ENCODE measurements at regions not wholly inside any gene's neighbourhood (a gene's known extent, or its start where the extent isn't known, plus 50 kb on each side); places are given as distances from the start of the nearest gene placed in this dataset.
"Not testable (repeated sequence)": the region's sequence is repeated elsewhere in the genome, so short reads cannot be mapped to it uniquely, and the experiment has no call there.

- DNase-seq (ENCODE audit: low read depth, low spot score), result no peak
These were observed 224.3 kb upstream of the CTSO start for GRCh38 chr4:156177941-156178340.

GRCh38 chr4:156176896-156177295 is 223.2 kb upstream of the CTSO start:
- DNase-seq (ENCODE audit: low read depth, low spot score), result no peak

GRCh38 chr4:156173937-156174336 is 220.3 kb upstream of the CTSO start:
- DNase-seq (ENCODE audit: low read depth, low spot score), result no peak

DNA sequence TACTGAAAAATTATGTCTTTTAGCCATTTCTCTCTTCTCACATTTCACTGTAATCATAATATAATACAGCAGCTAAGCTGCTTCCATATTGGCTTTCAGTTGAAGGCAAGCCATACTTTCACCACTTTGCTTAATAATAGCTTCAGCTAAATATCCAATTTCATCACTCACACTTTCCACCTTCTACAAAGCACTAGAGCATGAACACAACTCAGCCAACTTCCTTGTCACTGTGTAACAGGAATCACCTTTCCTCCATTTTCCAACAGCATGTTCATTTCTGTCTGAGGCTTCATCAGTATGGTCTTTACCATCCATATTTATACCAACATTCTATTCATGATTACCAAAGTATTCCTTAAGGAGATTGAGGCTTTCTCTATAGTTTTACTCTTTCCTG is 219.8 kb upstream of the CTSO start:
- no peak for DNase-seq (ENCODE audit: low read depth, low spot score)

DNA sequence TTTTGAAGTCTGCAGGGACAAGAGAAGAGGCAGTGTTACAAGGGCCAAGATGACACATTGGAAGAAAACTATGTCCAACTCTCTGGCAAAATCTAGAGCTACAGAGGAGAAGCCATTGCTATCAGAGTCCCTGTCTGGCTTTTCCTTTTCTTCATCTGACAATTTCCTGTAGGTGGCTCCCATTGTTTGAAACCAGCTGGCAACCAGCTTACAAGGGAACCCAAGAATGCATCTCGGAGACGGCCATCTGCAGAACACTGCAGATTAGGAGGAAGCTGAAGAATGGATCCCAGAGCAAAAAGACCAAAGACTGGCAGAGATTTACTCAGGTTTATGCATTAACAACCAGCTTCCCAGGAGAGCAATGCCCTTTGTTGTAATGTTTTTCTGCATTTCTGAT is 216.2 kb upstream of the CTSO start:
- DNase-seq (ENCODE audit: low read depth, low spot score), result no peak

DNA sequence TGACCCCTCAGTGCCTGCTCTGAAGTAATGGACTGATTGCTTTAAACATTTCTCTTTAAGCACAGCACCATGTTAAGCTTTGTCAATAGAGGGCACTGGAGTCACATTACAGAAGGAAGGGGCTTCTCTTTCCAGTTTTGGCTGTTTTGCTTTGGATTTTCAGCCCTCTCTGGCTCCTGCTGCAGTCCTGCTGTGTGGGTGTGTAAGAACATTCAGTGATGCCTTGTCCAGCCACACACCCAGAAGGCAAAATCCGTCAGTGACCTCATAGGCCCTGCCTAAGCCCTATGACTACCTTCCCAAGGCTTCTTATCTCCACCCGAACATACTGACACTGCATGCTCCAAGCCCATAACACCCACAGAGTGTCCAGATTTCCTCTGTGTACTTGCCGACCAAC is 215.3 kb upstream of the CTSO start:
- peak; percentile 28 for DNase-seq (ENCODE audit: low read depth, low spot score)

- DNase-seq (ENCODE audit: low read depth, low spot score), result no peak
These were observed 214.6 kb upstream of the CTSO start for GRCh38 chr4:156168288-156168687.

DNA sequence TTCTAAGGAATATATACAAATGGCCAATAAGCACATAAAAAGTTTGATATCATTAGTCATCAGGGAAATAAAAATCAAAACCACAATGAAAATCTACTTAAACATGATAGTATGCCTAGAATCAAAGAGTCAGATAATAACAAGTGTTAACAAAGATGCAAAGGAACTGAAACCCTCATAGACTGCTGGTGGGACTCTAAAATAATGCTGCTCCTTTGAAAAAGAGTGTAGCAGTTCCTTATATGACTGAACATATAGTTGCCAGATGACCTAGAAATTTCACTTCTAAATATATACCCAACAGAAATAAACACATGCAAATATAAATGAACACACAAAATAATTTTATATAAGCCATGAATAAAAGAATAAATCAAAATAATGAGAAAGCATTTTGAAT is 205.1 kb upstream of the CTSO start:
- DNase-seq (ENCODE audit: low read depth, low spot score), result no peak

DNA sequence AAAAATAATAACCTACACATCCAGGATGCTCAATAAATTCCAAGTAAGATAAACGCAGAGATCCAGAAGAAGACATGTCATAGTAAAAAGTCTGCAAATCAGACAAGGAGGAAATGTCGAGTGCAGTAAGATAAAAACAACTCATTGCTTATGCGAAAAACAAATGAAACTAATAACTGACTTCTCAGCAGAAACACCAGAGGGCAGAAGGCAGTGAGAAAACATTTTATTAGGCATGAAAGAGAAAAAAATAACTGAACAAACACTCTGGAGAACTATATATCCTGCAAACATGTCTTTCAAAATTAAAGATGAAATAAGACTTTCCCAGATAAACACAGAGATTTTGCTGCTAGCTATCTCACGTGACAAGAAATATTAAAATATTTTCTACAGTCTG is 201.3 kb upstream of the CTSO start:
- DNase-seq (ENCODE audit: low read depth, low spot score), result no peak

- DNase-seq (ENCODE audit: low read depth, low spot score), result no peak
These were observed 192.9 kb upstream of the CTSO start for GRCh38 chr4:156146571-156146970.

DNA sequence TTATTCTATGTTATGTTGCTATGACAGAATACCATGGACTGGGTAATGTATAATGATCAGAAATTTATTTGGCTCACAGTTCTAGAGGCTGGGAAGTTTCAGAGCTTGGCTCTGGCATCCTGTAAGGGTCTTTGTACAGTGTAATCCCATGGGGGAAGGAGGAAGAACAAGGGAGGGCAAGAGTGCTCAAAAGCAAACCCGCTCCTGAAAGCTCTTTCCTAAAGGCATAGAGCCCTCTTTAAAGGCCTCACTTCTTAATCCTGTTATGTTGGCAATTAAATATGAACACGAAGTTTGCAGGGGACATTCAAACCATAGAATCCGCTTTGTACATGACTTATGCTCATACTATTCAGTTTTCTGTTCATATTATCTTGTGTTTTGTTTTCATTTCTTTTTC is 191.3 kb upstream of the CTSO start:
- DNase-seq (ENCODE audit: low read depth, low spot score), result no peak

DNA sequence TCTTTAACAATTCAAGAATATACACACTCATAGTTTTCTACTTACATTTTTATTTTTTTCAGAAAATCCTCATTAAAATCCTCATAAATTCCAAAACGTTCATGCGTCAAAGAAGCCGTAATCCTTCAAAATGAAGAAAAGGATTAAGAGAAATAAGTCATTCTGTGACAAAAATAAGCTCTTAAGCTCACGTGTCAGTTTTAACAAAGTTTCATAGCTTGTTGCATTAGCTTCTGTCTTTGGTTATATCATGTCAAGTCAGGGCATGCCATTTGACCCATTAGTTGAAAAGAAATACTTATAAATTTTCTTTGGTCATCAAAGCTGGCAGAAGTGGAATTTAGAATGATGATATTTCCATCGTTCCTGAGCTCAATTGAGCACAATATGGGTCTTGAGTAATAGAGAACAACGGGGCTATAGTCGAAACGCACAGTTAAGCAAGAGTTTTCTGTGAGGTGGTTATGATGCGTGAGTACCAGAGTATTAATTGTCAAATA is 185.2 kb upstream of the CTSO start:
- no peak for DNase-seq (ENCODE audit: low read depth, low spot score)

DNA sequence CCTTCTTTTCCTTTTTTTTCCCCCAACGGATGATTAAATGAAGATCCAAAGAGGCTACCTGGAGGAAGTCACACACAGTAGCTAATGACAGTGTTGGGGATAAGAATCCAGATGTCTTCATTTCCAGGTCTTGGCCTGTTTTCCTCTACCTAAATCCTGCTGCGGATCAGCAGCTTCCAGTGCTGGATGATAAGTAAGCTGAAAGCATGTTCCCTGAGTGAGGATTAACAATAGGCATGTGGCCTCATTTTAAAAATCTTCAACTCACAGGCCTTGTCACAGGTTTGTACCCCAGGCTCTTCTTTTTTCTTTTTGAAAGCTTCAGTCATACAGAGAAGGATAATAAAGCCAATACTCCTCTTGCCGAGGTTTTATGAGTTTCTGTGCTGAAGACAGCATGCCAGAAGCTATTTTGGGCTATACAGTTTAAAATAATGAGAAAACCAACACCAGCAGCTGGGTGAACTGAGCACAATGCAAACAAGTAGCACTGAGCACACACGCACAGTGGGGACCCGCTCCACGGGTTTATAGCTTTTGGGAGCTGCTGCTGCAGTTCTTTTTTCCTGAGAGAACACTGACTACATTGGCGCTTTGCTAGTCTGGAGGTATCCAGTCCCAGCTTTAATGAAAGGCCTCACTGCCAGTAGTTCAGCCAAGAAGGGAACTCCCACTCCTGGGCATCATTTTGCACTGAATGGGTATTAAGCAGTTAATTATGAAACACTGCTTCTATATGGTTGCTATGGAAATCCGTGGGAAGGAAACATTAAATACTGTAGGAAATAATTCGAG is 184.2 kb upstream of the CTSO start:
- no peak for DNase-seq (ENCODE audit: low read depth, low spot score)

- DNase-seq (ENCODE audit: low read depth, low spot score), result no peak
These were observed 178.5 kb upstream of the CTSO start for GRCh38 chr4:156132196-156132595.

DNA sequence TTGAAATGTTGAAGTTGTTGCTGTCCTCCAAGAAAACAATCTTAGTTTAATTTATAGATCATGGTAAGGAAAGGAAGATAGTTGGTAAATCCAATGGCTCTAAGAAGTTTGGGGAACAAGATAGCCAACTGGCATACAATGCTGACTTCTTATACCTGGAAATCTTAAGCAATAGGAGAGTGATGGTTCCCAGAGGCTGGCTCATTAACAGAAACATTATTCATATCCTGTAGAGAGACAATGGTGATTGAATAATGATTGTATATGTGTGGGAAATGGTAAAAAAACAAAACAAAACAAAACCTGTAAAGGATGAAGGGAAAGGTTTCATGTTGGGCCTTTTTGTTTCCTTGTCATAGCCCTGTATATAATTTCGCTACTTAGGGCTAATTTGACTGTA is 174.9 kb upstream of the CTSO start:
- no peak for DNase-seq (ENCODE audit: low read depth, low spot score)

GRCh38 chr4:156118507-156119220 is 165.0 kb upstream of the CTSO start:
- no peak for DNase-seq (ENCODE audit: low read depth, low spot score)

DNA sequence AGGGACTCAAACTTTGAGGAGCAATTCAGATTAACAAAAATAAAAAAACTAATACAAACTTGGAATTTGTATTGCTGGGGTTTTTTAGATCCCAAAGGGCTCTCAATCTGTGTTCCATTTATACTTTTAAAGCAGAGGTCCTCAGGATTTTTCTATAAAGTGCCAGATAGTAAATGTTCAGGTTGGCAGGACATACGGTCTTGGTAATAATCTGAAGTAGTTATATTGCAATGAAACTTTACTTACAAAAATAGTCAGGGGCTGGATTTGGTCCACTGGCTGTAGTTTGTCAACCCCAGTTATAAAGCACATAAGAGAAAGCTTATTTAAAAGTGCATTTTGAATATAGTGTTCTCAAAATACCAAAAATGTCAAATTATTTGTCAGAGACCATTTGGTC is 164.1 kb upstream of the CTSO start:
- DNase-seq (ENCODE audit: low read depth, low spot score), result no peak

DNA sequence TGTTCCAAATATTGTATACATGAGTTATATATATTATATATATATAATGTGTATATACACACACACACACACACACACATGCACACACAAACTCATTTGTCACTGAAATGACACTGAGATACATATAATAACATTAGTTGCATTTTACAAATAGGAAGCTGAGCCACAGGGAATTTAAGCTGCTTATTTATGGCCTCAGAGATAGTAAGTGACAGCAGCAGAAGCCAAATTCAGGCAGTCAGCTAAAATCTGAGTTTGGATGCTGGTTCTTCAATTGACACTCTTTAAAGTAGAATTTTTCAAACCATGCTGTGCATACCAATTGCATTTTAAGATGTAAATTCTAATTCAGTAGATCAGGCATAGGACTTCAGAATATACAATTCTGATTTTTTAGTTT is 163.3 kb upstream of the CTSO start:
- no peak for DNase-seq (ENCODE audit: low read depth, low spot score)

DNA sequence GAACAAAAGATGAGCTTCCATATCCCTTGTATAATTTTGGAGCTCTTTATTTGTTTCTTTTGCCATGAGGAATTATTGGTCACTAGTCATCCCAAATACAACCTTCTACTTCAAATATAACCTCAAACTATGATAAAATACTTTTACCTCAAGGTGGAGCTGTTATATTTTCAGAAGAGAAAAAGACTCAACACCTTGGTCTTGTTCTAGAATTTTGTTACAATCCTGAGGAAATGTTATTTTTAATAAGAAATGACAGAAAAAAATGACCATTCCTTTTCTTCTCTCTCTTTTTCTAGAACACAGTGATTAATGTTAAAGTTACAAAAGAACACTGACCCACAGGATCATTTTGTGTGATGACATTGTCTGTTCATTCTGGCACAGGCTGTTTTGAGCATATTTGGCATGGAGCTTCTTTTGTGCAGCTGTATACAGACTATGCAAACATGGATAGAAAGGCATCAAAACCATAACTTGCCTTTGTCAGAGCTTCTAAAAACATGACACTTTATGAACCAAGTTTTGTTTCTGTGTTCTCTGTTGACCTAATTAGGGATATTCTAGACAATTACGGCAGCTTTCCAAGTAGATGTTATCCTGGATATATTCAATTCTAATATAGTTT is 159.6 kb upstream of the CTSO start:
- DNase-seq (ENCODE audit: low read depth, low spot score), result no peak

- no peak for DNase-seq (ENCODE audit: low read depth, low spot score)
These were observed 158.0 kb upstream of the CTSO start for GRCh38 chr4:156111686-156112085.

DNA sequence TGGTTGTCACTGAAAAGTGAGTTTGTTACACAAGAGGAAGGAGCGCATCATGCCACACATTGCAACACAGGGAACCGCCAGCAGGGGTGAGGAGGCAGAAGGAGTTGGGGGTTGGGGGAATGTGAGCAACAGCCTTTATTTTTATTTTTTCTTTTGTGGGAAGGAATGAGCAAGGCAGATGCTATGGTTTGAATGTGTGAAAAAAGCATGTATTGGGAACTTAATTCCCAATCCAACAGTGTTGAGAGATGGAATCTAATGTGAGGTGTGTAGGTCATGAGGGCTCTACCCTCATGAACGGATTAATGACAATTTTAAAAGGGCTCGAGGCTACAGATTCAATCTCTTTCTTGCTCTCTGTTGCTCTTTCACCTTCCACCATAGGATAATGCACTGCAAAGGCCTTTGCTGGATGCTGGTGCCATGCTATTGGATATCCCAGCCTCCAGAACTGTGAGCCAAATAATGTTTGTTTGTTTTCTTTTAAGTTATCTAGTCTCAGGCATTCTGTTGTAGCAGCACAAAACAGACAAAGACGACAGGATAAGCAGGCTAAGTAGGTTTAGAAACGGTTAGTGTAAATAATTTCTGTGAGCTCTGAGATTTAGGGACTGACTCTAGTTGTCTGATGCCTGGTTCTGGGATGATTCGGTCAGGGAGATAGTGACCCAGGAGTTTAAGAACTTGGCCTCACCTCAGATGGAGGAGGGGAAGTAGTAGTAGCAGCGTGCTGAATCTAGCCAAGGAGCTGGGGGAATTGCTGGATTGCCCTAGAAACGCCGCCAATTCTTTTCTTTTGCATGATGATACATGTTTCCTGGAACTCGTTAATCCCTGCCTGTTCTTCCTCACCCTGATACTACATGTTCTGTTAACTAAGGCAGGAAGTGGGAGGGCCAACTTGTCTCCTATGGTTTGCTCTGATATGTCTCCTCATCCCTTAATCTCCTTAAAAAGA is 156.6 kb upstream of the CTSO start:
- DNase-seq (ENCODE audit: low read depth, low spot score), result no peak

GRCh38 chr4:156109087-156109486 is 155.4 kb upstream of the CTSO start:
- DNase-seq (ENCODE audit: low read depth, low spot score), result not testable (repeated sequence)
